OCI-LY3 (cell line): ENCODE measurements at regions not wholly inside any gene's neighbourhood (a gene's known extent, or its start where the extent isn't known, plus 50 kb on each side); places are given as distances from the start of the nearest gene placed in this dataset.

ENCODE experiments used
- H2AFZ ChIP-seq: fragments of 200-600, 300-600 bp; shearing (Covaris generic); 2 replicates; pipeline ENCODE4 v1.6.0; 2014; ENCODE audit warnings: antibody characterized with exemption, low read depth, low read length
- H3K27ac ChIP-seq: fragments of 200-600, 300-600 bp; sonication (generic); 2 replicates; pipeline ENCODE4 v1.5.1; 2014; ENCODE audit warnings: mild to moderate bottlenecking, low read length, moderate library complexity, mixed read lengths
- H3K27me3 ChIP-seq: fragments of 200-600, 300-600 bp; sonication (generic); 2 replicates; pipeline ENCODE4 v1.6.1; 2014; ENCODE audit warnings: low read depth, low read length, mixed read lengths
- H3K36me3 ChIP-seq: fragments of 200-600, 300-600 bp; sonication (generic); replicated peaks from 2 replicates; pipeline ENCODE3; 2014; ENCODE audit warnings: low read depth, low read length, mixed read lengths
- H3K4me1 ChIP-seq: fragments of 300-600, 200-600 bp; sonication (generic); 2 replicates; pipeline ENCODE4 v1.6.1; 2014; ENCODE audit warnings: low read length, mixed read lengths
- H3K4me2 ChIP-seq: fragments of 200-600, 300-600 bp; sonication (generic); 2 replicates; pipeline ENCODE4 v1.6.1; 2014; ENCODE audit warnings: low read length, mixed read lengths
- H3K4me3 ChIP-seq: fragments of 300-600, 200-600 bp; sonication (generic); 2 replicates; pipeline ENCODE4 v1.5.1; 2014; ENCODE audit warnings: antibody characterized with exemption, mild to moderate bottlenecking, low read length, moderate library complexity
- H3K79me2 ChIP-seq: fragments of 300-600, 200-600 bp; shearing (Covaris generic); 2 replicates; pipeline ENCODE4 v1.6.1; 2014; ENCODE audit warnings: mild to moderate bottlenecking, low read length, mixed read lengths
- H3K9ac ChIP-seq: fragments of 300-600, 200-600 bp; shearing (Covaris generic); 2 replicates; pipeline ENCODE4 v1.6.0; 2014; ENCODE audit warnings: mild to moderate bottlenecking, low read length, moderate library complexity
- H3K9me3 ChIP-seq: fragments of 200-600, 300-600 bp; shearing (Covaris generic); 2 replicates; pipeline ENCODE4 v1.6.1; 2014; ENCODE audit warnings: low read length, mixed read lengths; ENCODE audit not compliant: insufficient read depth
- H4K20me1 ChIP-seq: fragments of 200-600, 300-600 bp; sonication (generic); 2 replicates; pipeline ENCODE4 v1.6.1; 2016; ENCODE audit warnings: low read length, mixed read lengths; ENCODE audit not compliant: insufficient read depth
- EZH2phosphoT487 ChIP-seq: fragments of 200-600 bp; shearing (Covaris generic); IDR thresholded peaks from 2 replicates; pipeline ENCODE4 v1.6.1; 2018; ENCODE audit warnings: antibody characterized with exemption, mixed run types, low read depth
- TF ChIP-seq, protein P1 (sequence below): fragments of 200-600, 300-600 bp; sonication (generic); IDR thresholded peaks from 2 replicates; pipeline ENCODE4 v1.5.1; 2014; ENCODE audit warnings: antibody characterized with exemption, low read length, low read depth

DNA sequence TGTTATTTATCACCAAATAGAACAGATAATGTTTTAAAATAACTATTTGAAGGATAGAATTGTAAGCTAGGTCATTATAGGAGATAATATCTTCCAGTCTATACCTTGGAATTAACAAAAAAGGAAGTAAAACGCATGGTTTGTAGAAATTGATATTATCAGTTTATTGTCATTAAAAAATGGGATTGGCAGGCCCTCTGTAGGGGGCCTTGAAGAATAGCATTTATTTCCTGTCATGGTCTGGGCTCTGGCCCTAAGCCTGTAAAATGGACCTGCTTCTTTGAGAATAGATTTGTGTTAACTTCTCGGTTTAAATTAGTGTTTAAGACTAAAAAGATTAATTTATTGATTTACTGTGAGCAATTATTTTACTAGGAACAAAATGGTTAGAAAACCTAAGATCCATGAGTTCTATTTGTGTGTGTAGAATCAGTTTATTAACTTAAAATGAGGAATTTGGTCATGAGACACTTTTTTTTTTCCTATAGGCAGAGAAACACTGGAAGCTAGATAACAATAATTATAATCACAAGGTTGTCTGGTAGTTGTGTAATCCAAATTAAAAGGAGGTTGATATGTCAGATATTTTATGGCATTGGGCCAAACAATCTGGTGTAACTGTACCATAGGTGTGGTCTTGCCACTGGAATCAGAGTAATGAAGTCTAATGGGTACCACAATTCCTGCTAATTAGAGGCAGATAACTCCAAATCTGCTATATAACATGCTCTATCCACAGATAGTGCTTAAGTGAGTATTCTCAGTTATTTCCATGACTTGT is 197.4 kb upstream of the FOXP2 start:
- Histone ChIP-seq H3K9me3 (no peaks in the 10 kb centered on the region), H3K4me1 (peaks cover 12% of the 10 kb centered on the region), H4K20me1 (no peaks in the 10 kb centered on the region), H3K27me3 (no peaks in the 10 kb centered on the region), H3K27ac (no peak overlapping the region), H3K4me2 (no peak overlapping the region), H3K79me2 (no peaks in the 10 kb centered on the region), H2AFZ (no peak overlapping the region), H3K4me3 (no peak overlapping the region), H3K9ac (no peak overlapping the region), H3K36me3 (no peaks in the 10 kb centered on the region)
- TF ChIP-seq, protein P1, sequence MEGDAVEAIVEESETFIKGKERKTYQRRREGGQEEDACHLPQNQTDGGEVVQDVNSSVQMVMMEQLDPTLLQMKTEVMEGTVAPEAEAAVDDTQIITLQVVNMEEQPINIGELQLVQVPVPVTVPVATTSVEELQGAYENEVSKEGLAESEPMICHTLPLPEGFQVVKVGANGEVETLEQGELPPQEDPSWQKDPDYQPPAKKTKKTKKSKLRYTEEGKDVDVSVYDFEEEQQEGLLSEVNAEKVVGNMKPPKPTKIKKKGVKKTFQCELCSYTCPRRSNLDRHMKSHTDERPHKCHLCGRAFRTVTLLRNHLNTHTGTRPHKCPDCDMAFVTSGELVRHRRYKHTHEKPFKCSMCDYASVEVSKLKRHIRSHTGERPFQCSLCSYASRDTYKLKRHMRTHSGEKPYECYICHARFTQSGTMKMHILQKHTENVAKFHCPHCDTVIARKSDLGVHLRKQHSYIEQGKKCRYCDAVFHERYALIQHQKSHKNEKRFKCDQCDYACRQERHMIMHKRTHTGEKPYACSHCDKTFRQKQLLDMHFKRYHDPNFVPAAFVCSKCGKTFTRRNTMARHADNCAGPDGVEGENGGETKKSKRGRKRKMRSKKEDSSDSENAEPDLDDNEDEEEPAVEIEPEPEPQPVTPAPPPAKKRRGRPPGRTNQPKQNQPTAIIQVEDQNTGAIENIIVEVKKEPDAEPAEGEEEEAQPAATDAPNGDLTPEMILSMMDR, result peak; percentile 77
- no peak for TF ChIP-seq EZH2phosphoT487

GRCh38 chr7:114214466-114214865 is 200.1 kb upstream of the FOXP2 start:
- Histone ChIP-seq H3K27ac (no peak overlapping the region), H3K9ac (no peak overlapping the region), H3K4me1 (peaks cover 7% of the 10 kb centered on the region), H3K79me2 (no peaks in the 10 kb centered on the region), H3K9me3 (no peaks in the 10 kb centered on the region), H4K20me1 (no peaks in the 10 kb centered on the region), H3K4me2 (no peak overlapping the region), H2AFZ (no peak overlapping the region), H3K36me3 (no peaks in the 10 kb centered on the region), H3K4me3 (no peak overlapping the region), H3K27me3 (no peaks in the 10 kb centered on the region)
- TF ChIP-seq, protein P1, result no peak
- no peak for TF ChIP-seq EZH2phosphoT487

DNA sequence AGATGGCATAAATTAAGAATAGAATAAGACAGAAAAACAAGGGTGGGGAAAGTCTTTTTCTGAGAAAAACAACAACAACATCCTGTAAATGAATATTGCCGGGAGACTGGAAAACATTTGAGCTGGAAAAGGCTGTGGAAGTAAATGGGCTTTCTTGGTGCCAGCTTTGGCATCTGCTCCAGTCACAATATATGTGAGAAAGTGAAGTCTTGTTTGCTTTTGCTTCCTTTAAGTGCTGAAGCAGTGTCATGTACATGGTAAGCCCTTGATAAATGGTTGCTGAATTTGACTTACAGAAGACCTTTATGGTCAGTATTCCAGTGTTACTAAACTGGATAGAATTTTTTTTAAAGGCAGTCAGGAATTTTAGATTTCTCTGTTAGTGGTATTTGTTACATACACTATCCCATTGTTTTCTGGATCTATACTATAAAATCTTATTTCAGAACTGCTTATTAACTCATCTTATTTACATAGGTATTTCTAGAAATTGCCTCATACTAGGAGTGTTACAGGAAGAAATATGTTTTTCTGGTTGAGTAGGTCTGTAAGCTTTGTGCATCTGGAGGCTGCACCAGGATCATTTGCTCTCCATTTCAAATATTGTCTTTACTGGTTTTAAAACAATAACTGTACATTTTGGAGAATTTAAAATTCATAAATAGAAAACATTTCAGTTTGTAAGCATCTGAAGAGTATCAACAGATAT is 201.7 kb upstream of the FOXP2 start:
- H3K79me2 ChIP-seq, result no peaks in the 10 kb centered on the region
- H3K27me3 ChIP-seq, result no peaks in the 10 kb centered on the region

DNA sequence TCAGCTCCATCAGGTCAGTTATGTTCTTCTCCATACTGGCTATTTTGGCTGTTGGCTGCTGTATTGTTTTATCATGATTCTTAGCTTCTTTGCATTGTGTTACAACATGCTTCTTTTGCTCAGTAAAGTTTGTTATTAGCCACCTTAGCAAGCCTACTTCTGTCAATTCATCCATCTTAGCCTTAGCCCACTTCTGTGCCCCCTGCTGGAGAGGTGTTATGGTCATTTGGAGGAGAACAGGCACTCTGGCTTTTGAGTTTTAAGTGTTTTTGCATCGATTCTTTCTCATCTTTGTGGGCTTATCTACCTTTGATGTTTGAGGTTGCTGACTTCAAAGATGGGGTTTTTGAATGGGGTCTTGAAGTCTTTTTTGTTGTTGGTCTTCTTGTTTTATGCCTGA is 204.6 kb upstream of the FOXP2 start:
- Histone ChIP-seq H3K4me1 (peaks cover 7% of the 10 kb centered on the region), H3K4me2 (no peak overlapping the region), H3K36me3 (no peaks in the 10 kb centered on the region), H3K27ac (no peak overlapping the region), H3K9me3 (no peaks in the 10 kb centered on the region), H4K20me1 (no peaks in the 10 kb centered on the region), H3K27me3 (no peaks in the 10 kb centered on the region), H2AFZ (no peak overlapping the region), H3K9ac (no peak overlapping the region), H3K4me3 (no peak overlapping the region), H3K79me2 (no peaks in the 10 kb centered on the region)
- TF ChIP-seq, protein P1, result peak; percentile 44
- TF ChIP-seq EZH2phosphoT487, result no peak

More for the DNA sequence above, 201.7 kb upstream of the FOXP2 start:
- H3K4me1 ChIP-seq, result peaks cover 7% of the 10 kb centered on the region
- no peak overlapping the region for H3K4me3 ChIP-seq
- H2AFZ ChIP-seq, result no peak overlapping the region
- no peak overlapping the region for H3K27ac ChIP-seq
- no peaks in the 10 kb centered on the region for H3K9me3 ChIP-seq
- H4K20me1 ChIP-seq, result no peaks in the 10 kb centered on the region
- H3K36me3 ChIP-seq, result no peaks in the 10 kb centered on the region
- H3K4me2 ChIP-seq, result no peak overlapping the region
- no peak overlapping the region for H3K9ac ChIP-seq
- no peak for TF ChIP-seq EZH2phosphoT487
- TF ChIP-seq, protein P1, result no peak
